ENCODE measurements at regions not wholly inside any gene's neighbourhood (a gene's known extent, or its start where the extent isn't known, plus 50 kb on each side); places are given as distances from the start of the nearest gene placed in this dataset.

DNA sequence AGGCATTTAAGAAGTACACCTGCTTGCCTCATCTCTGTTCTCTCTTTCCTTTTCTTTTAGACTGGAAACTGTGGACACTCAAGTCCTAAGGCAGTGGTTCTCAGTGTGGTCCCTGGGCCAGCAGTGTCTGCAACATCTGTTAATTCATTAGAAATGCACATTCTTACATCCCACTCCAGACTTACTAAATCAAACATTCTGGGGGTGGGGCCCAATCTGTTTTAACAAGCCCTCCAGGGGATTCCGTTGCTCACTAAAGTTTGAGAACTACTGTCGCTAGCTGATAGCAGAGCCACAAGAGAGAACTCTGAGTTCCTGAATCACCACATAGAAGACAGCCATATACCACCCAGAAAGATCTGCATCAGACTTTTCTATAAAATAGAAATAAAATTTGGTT, 430.6 kb downstream of the BCOR start:
- H3K4me3 ChIP-seq (ENCODE audit: low read depth, low read length): no peak overlapping the region
- TF ChIP-seq, protein P1, sequence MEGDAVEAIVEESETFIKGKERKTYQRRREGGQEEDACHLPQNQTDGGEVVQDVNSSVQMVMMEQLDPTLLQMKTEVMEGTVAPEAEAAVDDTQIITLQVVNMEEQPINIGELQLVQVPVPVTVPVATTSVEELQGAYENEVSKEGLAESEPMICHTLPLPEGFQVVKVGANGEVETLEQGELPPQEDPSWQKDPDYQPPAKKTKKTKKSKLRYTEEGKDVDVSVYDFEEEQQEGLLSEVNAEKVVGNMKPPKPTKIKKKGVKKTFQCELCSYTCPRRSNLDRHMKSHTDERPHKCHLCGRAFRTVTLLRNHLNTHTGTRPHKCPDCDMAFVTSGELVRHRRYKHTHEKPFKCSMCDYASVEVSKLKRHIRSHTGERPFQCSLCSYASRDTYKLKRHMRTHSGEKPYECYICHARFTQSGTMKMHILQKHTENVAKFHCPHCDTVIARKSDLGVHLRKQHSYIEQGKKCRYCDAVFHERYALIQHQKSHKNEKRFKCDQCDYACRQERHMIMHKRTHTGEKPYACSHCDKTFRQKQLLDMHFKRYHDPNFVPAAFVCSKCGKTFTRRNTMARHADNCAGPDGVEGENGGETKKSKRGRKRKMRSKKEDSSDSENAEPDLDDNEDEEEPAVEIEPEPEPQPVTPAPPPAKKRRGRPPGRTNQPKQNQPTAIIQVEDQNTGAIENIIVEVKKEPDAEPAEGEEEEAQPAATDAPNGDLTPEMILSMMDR (IDR thresholded peaks at IDR 0.05; ENCODE audit: borderline replicate concordance, insufficient read depth, low read depth, low read length): no peak

DNA sequence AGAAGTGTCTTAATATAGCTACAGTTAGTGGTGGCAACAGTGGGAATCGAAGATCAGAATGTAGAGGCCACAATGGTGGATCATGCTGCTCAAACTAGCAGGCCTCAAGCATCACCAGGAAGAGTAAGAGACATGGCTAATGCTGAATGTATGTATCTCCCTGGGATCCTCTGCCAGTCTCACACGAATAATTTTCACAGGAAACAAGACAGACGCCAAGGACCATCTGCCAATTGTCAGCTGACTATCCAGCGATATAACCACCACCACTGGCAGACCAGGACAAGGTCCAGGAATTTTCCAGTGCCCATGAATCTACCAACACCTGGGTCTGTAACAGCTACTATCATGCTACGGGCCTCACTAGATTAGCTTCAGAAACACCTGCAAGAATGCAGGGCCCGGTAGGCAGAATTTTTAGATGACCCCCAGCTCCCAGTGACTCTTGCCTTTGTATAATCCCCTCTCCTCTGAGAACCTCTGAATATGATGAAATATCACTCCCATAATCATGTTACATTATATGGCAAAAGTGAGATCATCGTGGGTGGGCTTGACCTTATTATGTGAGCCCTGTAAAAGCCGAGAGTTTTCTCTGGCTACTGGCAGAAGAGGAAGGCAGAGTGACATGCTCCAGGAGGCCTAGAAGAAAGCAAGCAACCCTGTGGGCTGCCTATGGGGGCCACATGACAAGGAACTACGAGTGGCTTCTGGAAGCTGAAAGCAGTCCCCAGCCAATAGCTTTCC, 429.8 kb downstream of the BCOR start:
- no peak overlapping the region for H3K4me3 ChIP-seq (ENCODE audit: low read depth, low read length)
- TF ChIP-seq, protein P1 (IDR thresholded peaks at IDR 0.05; ENCODE audit: borderline replicate concordance, insufficient read depth, low read depth, low read length): no peak

DNA sequence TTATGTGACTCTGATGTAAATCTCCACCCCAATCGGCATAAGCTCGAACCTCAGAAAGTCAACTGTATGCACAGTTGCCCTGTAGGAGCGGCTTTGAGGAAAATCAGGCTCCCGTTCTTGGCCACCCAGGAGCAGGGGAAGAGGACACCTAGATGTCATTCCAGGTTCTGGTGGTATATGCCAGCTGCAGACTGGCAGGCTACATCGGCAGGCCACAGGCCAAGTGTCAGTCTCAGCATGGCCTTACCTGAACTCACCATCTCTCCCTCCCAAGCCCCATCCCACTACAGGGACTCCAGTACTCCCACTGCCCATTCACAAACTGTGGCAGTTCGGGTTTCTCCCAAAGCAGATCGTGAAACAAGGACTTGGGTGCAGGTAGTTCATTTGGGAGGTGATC, 428.1 kb downstream of the BCOR start:
- H3K4me3 ChIP-seq (ENCODE audit: low read depth, low read length): no peak overlapping the region
- TF ChIP-seq, protein P1 (IDR thresholded peaks at IDR 0.05; ENCODE audit: borderline replicate concordance, insufficient read depth, low read depth, low read length): no peak

DNA sequence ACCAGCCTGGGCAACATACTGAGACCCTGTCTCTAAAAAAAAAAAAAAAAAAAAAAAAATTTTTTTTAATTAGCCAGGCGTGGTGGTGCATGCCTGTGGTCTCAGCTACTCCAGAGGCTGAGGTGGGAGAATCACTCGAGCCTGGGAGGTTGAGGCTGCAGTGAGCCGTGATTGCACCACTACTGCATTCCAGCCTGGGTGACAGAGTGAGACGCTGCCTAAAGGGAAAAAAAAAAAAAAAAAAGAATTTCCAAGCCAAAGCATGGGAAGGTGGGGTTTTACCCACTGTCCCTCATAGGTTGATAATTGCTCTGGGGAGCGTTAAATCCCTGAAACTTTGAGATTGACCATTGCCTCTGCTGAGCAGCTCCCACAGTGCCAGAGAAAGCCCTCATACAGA, 427.5 kb downstream of the BCOR start:
- TF ChIP-seq, protein P1 (IDR thresholded peaks at IDR 0.05; ENCODE audit: borderline replicate concordance, insufficient read depth, low read depth, low read length): no peak

DNA sequence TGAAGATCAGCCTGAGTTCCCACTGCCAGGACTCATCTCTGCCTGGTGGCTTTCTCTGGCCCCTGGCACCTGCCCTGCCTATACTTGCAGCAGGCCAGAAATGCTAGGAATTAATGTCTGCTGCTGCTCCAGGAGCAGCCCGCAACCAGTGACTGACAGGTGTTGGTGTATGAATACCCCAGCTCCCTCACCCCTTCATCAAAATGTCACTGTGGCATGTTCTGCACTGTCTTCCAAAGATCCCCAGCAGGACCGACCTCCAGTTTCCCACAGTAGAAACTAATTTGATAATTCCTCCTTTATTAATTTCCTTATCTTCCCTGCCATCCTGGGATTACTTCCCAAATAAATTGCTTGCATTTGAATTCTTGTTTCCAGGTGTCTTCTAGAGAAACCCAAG, 425.4 kb downstream of the BCOR start:
- H3K4me3 ChIP-seq (ENCODE audit: low read depth, low read length): no peak overlapping the region
- TF ChIP-seq, protein P1 (IDR thresholded peaks at IDR 0.05; ENCODE audit: borderline replicate concordance, insufficient read depth, low read depth, low read length): no peak

More for the DNA sequence above, 427.5 kb downstream of the BCOR start:
- no peak overlapping the region for H3K4me3 ChIP-seq (ENCODE audit: low read depth, low read length)

DNA sequence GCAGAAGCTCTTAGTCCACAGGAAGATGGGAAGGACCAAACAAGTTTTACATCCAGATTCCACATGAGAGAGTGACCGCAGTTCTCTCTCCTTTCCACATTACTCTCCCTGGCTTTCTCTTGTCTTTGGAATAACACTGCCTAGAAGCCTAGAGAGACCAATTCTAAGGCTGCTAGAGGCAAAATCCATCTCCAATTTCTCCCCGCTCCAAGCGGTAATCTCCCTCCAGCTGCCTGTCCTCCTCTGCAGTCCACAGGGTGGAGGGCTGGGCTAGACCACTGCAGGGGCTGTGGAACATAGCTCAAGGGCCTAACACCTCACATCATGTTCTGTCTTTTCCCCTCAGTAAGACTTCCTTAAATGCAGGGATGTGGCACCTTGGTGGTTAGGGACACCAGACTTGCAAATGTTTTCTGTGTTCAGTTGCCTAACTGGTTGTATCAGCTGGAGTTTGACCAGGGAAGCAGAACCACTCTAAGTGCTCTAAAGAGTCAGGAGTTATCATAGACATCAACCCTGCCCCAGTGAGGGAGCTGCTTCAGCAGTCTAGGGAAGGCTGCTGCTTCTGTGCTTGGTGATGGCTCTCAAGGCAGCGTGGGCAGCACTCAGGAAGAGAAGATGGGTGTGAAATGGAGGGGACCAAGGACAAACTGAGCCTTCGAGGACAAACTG, 423.1 kb downstream of the BCOR start:
- TF ChIP-seq, protein P1 (IDR thresholded peaks at IDR 0.05; ENCODE audit: borderline replicate concordance, insufficient read depth, low read depth, low read length): no peak
- H3K4me3 ChIP-seq (ENCODE audit: low read depth, low read length): no peak overlapping the region

DNA sequence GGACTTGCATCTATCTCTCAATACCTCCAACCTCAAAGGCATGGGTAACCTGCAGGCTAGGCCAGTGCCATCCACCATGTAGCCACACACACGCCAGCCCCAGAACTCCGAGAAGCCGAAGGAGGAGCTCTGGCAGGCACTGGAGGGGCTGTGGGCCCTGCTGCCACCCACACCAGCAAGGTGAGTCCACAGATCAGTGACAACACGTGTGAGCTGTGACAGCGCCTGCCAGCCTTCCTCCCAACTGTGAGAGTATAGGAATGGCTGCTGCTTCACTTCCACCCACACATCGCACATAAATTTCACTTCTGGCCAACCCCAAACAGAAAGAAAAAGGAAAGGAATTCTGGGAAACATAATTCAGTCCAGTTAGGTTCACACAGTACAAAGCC, 422.6 kb downstream of the BCOR start:
- H3K4me3 ChIP-seq (ENCODE audit: low read depth, low read length): no peak overlapping the region
- TF ChIP-seq, protein P1 (IDR thresholded peaks at IDR 0.05; ENCODE audit: borderline replicate concordance, insufficient read depth, low read depth, low read length): no peak

Data from GM12875 (cell line).